Psoas muscle (tissue), 7 donors: ENCODE measurements at regions not wholly inside any gene's neighbourhood (a gene's known extent, or its start where the extent isn't known, plus 50 kb on each side); places are given as distances from the start of the nearest gene placed in this dataset.

Experiments used
- ATAC-seq, 4 donors: fragments of 200-7000 bp; cut with Tn5 transposase; one replicate each; pipeline ENCODE4 v1.9.1; 2020; ENCODE audit warnings: moderate library complexity in 3 of 4, mild to moderate bottlenecking in 2 of 4
- DNase-seq, 2 donors: peaks; one replicate each; pipeline ENCODE4 v3.0.0-alpha.2; 2020
- H3K27ac ChIP-seq: fragments of 200-600 bp; one replicate; pipeline ENCODE4 v1.8.0; 2022
- H3K27me3 ChIP-seq, 3 donors: fragments of 200-600 bp in 1 of 3; one replicate each; pipeline versions ENCODE4 v1.6.1 to v1.8.0; 2013 to 2022; ENCODE audit warnings: low read length in 2 of 3, mild to moderate bottlenecking in 2 of 3, moderate library complexity in 1 of 3; ENCODE audit not compliant: insufficient read depth in 3 of 3
- H3K36me3 ChIP-seq, 2 donors: fragments of 200-600 bp in 1 of 2; one replicate each; pipeline versions ENCODE4 v1.6.1 to v1.8.0; 2013 to 2022; ENCODE audit warnings: low read depth in 1 of 2, mild to moderate bottlenecking in 1 of 2, moderate library complexity in 1 of 2; ENCODE audit not compliant: insufficient read depth in 1 of 2
- H3K4me1 ChIP-seq: fragments of 200-600 bp; one replicate; pipeline ENCODE4 v1.8.0; 2022
- H3K4me3 ChIP-seq: fragments of 200-600 bp; one replicate; pipeline ENCODE4 v1.8.0; 2022; ENCODE audit warnings: mild to moderate bottlenecking
- H3K9me3 ChIP-seq: fragments of 200-600 bp; one replicate; pipeline ENCODE4 v1.8.0; 2022
- CTCF ChIP-seq: fragments of 200-600 bp; IDR thresholded peaks from one replicate; pipeline ENCODE4 v1.8.0; 2022; ENCODE audit warnings: antibody characterized with exemption
- WGBS, 3 donors: extraction: QIAGEN DNeasy Blood & Tissue Kit; methylation state at CpG; one replicate each; pipeline versions ENCODE4 v1.1.6 to v1.1.7; 2013; 5-methylcytosine and 5-hydroxymethylcytosine counted together
- intact Hi-C, 2 donors: fragments of 100-400 bp; cut with DNase I; formaldehyde crosslinking; loops; one replicate each; pipeline versions ENCODE4 v1.11.0 to v1.14.2; 2022
- donor health status: healthy with polysubstance abuse.
- donor health status: DM: no; HTN: no; CAD: no; lungs with moderate emphysema.
- donor health status: Bipolar disorder and iron deficiency.
- donor health status: healthy.
- donor health status: DM: yes; HTN: yes; CAD: no.
- donor health status: DM: no; HTN: no; CAD: no.
- donor health status: DM: yes; HTN: yes; CAD: no.

- Histone ChIP-seq H3K27me3 (no peaks in the 10 kb centered on the region), H3K36me3 (no peaks in the 10 kb centered on the region), H3K4me3 (no peak overlapping the region), H3K27ac (no peak overlapping the region), H3K4me1 (no peaks in the 10 kb centered on the region), H3K9me3 (no peaks in the 10 kb centered on the region)
- no peak for TF ChIP-seq CTCF
- DNase-seq (no peak), ATAC-seq (no peak)
- 81 to 88% (median 82%) methylated on average over 5 of the region's 5 CpGs for WGBS, 3 donors
- intact Hi-C loops: loop anchor here in 1 of 2 donors (10.0 kb wide), 1 partner anchor 146 kb away; no protein-coding TSS in a partner anchor
Observed at GRCh38 chr6:110538416-110539160, 62.2 kb upstream of the SLC22A16 start.

GRCh38 chr6:110537208-110538123, 61.1 kb upstream of the SLC22A16 start:
- Histone ChIP-seq H3K36me3 (no peaks in the 10 kb centered on the region), H3K27me3 (no peaks in the 10 kb centered on the region), H3K9me3 (no peaks in the 10 kb centered on the region), H3K27ac (no peak overlapping the region), H3K4me1 (no peaks in the 10 kb centered on the region), H3K4me3 (no peak overlapping the region)
- DNase-seq (no peak), ATAC-seq (peak in 2 of 4 donors; percentile 23 to 41)
- no peak for TF ChIP-seq CTCF
- 57 to 59% (median 57%) methylated on average over 8 of the region's 8 CpGs for WGBS, 3 donors
- intact Hi-C loops: loop anchor here in 1 of 2 donors (10.0 kb wide), 1 partner anchor 147 kb away; no protein-coding TSS in a partner anchor

DNA sequence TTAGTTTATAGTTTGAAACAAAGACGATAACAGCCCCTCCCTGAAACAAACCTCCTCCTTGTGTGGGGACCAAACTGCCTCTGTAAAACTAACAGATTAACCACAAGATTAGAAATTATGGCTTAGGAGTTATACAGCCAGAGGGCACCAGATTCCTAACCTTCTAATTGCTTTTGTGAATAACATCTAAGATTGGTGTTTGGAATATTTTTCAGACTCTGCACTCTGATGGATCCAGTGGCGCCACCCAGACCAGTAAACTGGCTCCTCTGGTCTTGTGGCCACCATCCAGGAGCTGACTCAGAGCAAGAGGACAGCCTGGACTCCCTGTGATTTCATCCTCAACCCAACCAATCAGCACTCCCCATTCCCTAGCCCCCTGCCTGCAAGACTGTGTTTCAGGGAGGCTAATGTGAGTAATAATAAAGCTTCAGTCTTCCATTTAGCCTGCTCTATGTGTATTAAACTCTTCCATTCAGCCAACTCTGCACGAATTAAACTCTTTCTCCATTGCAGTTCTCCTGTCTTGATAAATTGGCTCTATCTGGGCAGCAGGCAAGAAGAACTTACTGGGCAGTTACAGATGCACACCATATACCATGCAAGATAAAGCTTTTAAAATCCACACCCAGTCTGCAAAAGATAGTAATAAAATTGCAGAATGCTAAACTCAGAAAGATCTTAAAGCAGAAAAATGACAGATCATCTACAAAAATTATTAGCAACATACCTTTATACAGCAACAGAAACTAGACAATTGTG, 58.5 kb upstream of the SLC22A16 start:
- intact Hi-C loops: loop anchor here in 1 of 2 donors (10.0 kb wide), 1 partner anchor 150 kb away; no protein-coding TSS in a partner anchor

More for the DNA sequence above, 58.5 kb upstream of the SLC22A16 start:
- no peak overlapping the region for H3K4me3 ChIP-seq
- no peaks in the 10 kb centered on the region for H3K27me3 ChIP-seq
- H3K36me3 ChIP-seq: no peaks in the 10 kb centered on the region
- no peak overlapping the region for H3K27ac ChIP-seq
- whole genome bisulfite sequencing, 3 donors: 51 to 85% (median 82%) methylated on average over 3 of the region's 3 CpGs
- H3K4me1 ChIP-seq: no peaks in the 10 kb centered on the region
- no peak for TF ChIP-seq CTCF
- no peaks in the 10 kb centered on the region for H3K9me3 ChIP-seq
- no peak for ATAC-seq
- DNase-seq: no peak
